Heart left ventricle (tissue), 16 donors: ENCODE measurements at regions not wholly inside any gene's neighbourhood (a gene's known extent, or its start where the extent isn't known, plus 50 kb on each side); places are given as distances from the start of the nearest gene placed in this dataset.

Experiments used
- ATAC-seq, 4 donors: fragments of 200-7000 bp; cut with Tn5 transposase; one replicate each; pipeline ENCODE4 v1.9.1; 2020 to 2022; ENCODE audit warnings: moderate library complexity in 4 of 4, mild to moderate bottlenecking in 3 of 4, moderate number of reproducible peaks in 1 of 4
- DNase-seq, 5 donors: peaks; one replicate each; pipeline ENCODE4 v3.0.0-alpha.2; 2020
- H3K27ac ChIP-seq, 12 donors: fragments of 200-600 bp; sonication (generic) in 4 of 12; one replicate each; pipeline versions ENCODE4 v1.5.0 to v1.8.0; 2016 to 2022; ENCODE audit warnings: mild to moderate bottlenecking in 2 of 12
- H3K27me3 ChIP-seq, 9 donors: fragments of 200-600 bp; sonication (generic) in 2 of 9; one replicate each; pipeline versions ENCODE4 v1.5.1 to v1.8.0; 2016 to 2022; ENCODE audit warnings: mild to moderate bottlenecking in 3 of 9
- H3K36me3 ChIP-seq, 9 donors: fragments of 200-600 bp; sonication (generic) in 2 of 9; one replicate each; pipeline versions ENCODE4 v1.5.0 to v1.8.0; 2018 to 2022; ENCODE audit warnings: mild to moderate bottlenecking in 2 of 9
- H3K4me1 ChIP-seq, 12 donors: fragments of 200-600 bp; sonication (generic) in 4 of 12; one replicate each; pipeline versions ENCODE4 v1.5.0 to v1.8.0; 2016 to 2022; ENCODE audit warnings: mild to moderate bottlenecking in 3 of 12
- H3K4me3 ChIP-seq, 12 donors: fragments of 200-600 bp; sonication (generic) in 4 of 12; one replicate each; pipeline versions ENCODE4 v1.5.0 to v1.8.0; 2017 to 2022; ENCODE audit warnings: mild to moderate bottlenecking in 9 of 12, moderate library complexity in 4 of 12
- H3K9me3 ChIP-seq, 12 donors: fragments of 200-600 bp; sonication (generic) in 4 of 12; one replicate each; pipeline versions ENCODE4 v1.5.0 to v1.8.0; 2016 to 2022; ENCODE audit warnings: mild to moderate bottlenecking in 1 of 12
- POLR2A ChIP-seq, 2 donors: fragments of 450-650 bp; IDR thresholded peaks; one replicate each; pipeline ENCODE4 v1.6.1; 2017; ENCODE audit warnings: antibody characterized with exemption in 2 of 2, mild to moderate bottlenecking in 2 of 2, moderate library complexity in 2 of 2
- WGBS, 4 donors: extraction: QIAGEN DNeasy Blood & Tissue Kit in 2 of 4; methylation state at CpG; one replicate each; pipeline versions ENCODE4 v1.1.5 to v1.1.7; 2013 to 2018; 5-methylcytosine and 5-hydroxymethylcytosine counted together
- intact Hi-C, 10 donors: fragments of 100-400 bp; cut with DNase I; formaldehyde crosslinking; loops; one replicate each; pipeline versions ENCODE4 v1.11.1 to v1.14.2; 2022
- TF ChIP-seq, protein P1 (sequence below), 12 donors: fragments of 200-600 bp; sonication (generic) in 4 of 12; IDR thresholded peaks; one replicate each; pipeline versions ENCODE4 v1.5.0 to v1.8.0; 2018 to 2022; ENCODE audit warnings: antibody characterized with exemption in 12 of 12, mild to moderate bottlenecking in 5 of 12
- donor health status: ischemic (EF 13 %, LVEDD 7.1; RV severe dilation, severe dysfunction).
- donor health status: healthy with polysubstance abuse.
- donor health status: DM: no; HTN: yes; CAD: no.
- donor health status: DM: no; HTN: no; CAD: no.
- donor health status: ischemic (EF 25% LVEDD 6.9; RV normal size, moderate dysfunction).
- donor health status: ischemic (EF 25% LVEDD 5.7; RV mildly dilated, moderate dysfunction).
- donor health status: healthy.
- donor health status: DM: yes; HTN: yes; CAD: no.
- donor health status: ischemic (EF 35%, LVEDD 5.7; RV mildly dilated, moderate dysfunction).
- donor health status: nonischemic (EF 11% LVEDD 7.7; RV severe dilation, severe dysfunction).
- donor health status: DM: yes; HTN: yes; CAD: no.
- donor health status: PGD.
- donor health status: ischemic (EF 29% LVEDD 5.4; RV normal size, mild dysfunction).
- donor health status: nonischemic (EF 23%, LVEDD 6.1; RV moderate dilation, normal function).

- H3K9me3 ChIP-seq = no peaks in the 10 kb centered on the region
- H3K4me1 ChIP-seq = peaks cover 0 to 14% (median 0%) of the 10 kb centered on the region in 12 donors
- no peaks in the 10 kb centered on the region for H3K27me3 ChIP-seq
- H3K36me3 ChIP-seq = no peaks in the 10 kb centered on the region
- intact Hi-C loops = no loop called here
- DNase-seq = no peak
- ATAC-seq = no peak
- TF ChIP-seq POLR2A (IDR thresholded peaks at IDR 0.05) = no peak
- TF ChIP-seq, protein P1, sequence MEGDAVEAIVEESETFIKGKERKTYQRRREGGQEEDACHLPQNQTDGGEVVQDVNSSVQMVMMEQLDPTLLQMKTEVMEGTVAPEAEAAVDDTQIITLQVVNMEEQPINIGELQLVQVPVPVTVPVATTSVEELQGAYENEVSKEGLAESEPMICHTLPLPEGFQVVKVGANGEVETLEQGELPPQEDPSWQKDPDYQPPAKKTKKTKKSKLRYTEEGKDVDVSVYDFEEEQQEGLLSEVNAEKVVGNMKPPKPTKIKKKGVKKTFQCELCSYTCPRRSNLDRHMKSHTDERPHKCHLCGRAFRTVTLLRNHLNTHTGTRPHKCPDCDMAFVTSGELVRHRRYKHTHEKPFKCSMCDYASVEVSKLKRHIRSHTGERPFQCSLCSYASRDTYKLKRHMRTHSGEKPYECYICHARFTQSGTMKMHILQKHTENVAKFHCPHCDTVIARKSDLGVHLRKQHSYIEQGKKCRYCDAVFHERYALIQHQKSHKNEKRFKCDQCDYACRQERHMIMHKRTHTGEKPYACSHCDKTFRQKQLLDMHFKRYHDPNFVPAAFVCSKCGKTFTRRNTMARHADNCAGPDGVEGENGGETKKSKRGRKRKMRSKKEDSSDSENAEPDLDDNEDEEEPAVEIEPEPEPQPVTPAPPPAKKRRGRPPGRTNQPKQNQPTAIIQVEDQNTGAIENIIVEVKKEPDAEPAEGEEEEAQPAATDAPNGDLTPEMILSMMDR (IDR thresholded peaks at IDR 0.05) = no peak
- no peak overlapping the region for H3K4me3 ChIP-seq
- 63 to 77% (median 68%) methylated on average over 4 of the region's 4 CpGs for WGBS, 4 donors
- no peak overlapping the region for H3K27ac ChIP-seq
These were observed 287.5 kb downstream of the ELAVL2 start for GRCh38 chr9:23538461-23539003.

- no peak for DNase-seq
- Histone ChIP-seq H3K27me3 (no peaks in the 10 kb centered on the region), H3K4me1 (peaks cover 0 to 14% (median 0%) of the 10 kb centered on the region in 12 donors), H3K27ac (no peak overlapping the region), H3K4me3 (no peak overlapping the region), H3K9me3 (no peaks in the 10 kb centered on the region), H3K36me3 (no peaks in the 10 kb centered on the region)
- WGBS, 4 donors = 73 to 100% (median 79%) methylated on average over 1 of the region's 1 CpG
- ATAC-seq = no peak
- intact Hi-C loops = no loop called here
- TF ChIP-seq, protein P1 (IDR thresholded peaks at IDR 0.05) = no peak
- no peak for TF ChIP-seq POLR2A (IDR thresholded peaks at IDR 0.05)
These were observed 286.7 kb downstream of the ELAVL2 start for GRCh38 chr9:23539311-23539710.

GRCh38 chr9:23541976-23542375 lies 284.1 kb downstream of the ELAVL2 start:
- Histone ChIP-seq H3K9me3 (no peaks in the 10 kb centered on the region), H3K27me3 (no peaks in the 10 kb centered on the region), H3K36me3 (no peaks in the 10 kb centered on the region), H3K4me1 (peaks cover 0 to 8% (median 0%) of the 10 kb centered on the region in 12 donors), H3K4me3 (no peak overlapping the region), H3K27ac (no peak overlapping the region)
- intact Hi-C loops = no loop called here
- ATAC-seq (no peak), DNase-seq (no peak)
- WGBS, 4 donors = 92 to 99% (median 96%) methylated on average over 2 of the region's 2 CpGs
- TF ChIP-seq, protein P1 (IDR thresholded peaks at IDR 0.05) = no peak
- no peak for TF ChIP-seq POLR2A (IDR thresholded peaks at IDR 0.05)

GRCh38 chr9:23542438-23542837 lies 283.6 kb downstream of the ELAVL2 start:
- intact Hi-C loops = no loop called here
- Histone ChIP-seq H3K27me3 (no peaks in the 10 kb centered on the region), H3K27ac (no peak overlapping the region), H3K9me3 (no peaks in the 10 kb centered on the region), H3K4me1 (peaks cover 0 to 4% (median 0%) of the 10 kb centered on the region in 12 donors), H3K4me3 (no peak overlapping the region), H3K36me3 (no peaks in the 10 kb centered on the region)
- DNase-seq (no peak), ATAC-seq (no peak)
- TF ChIP-seq POLR2A (IDR thresholded peaks at IDR 0.05) = no peak
- TF ChIP-seq, protein P1 (IDR thresholded peaks at IDR 0.05) = no peak
